ENCODE measurements at regions not wholly inside any gene's neighbourhood (a gene's known extent, or its start where the extent isn't known, plus 50 kb on each side); places are given as distances from the start of the nearest gene placed in this dataset.
"Not testable (repeated sequence)": the region's sequence is repeated elsewhere in the genome, so short reads cannot be mapped to it uniquely, and the experiment has no call there.

GRCh38 chr5:13198226-13198625, 746.3 kb downstream of the DNAH5 start:
- H3K4me2 ChIP-seq (ENCODE audit: low read length); H3K27ac ChIP-seq (ENCODE audit: low read depth, low read length); H3K4me3 ChIP-seq (ENCODE audit: low read depth, low read length); H2BK12ac ChIP-seq (ENCODE audit: low read length); H3K9me3 ChIP-seq (ENCODE audit: insufficient read depth, low read depth, low read length); H2BK120ac ChIP-seq (ENCODE audit: insufficient read depth, low read length, poor library complexity); H3K4me1 ChIP-seq (ENCODE audit: control insufficient read depth in 1 of 2, insufficient read depth in 2 of 2, low read length in 2 of 2); H3K9ac ChIP-seq (ENCODE audit: low read length); H3K27me3 ChIP-seq (ENCODE audit: insufficient read depth, low read length); H4K91ac ChIP-seq (ENCODE audit: low read depth, low read length); H2AFZ ChIP-seq (ENCODE audit: insufficient read depth, low read length, poor library complexity); H2BK5ac ChIP-seq (ENCODE audit: low read depth, low read length, poor library complexity); H3K79me1 ChIP-seq (ENCODE audit: low read length); H3K4ac ChIP-seq (ENCODE audit: low read depth, low read length); DNase-seq; H3K18ac ChIP-seq (ENCODE audit: low read length); H2AK5ac ChIP-seq (ENCODE audit: low read length); H3K36me3 ChIP-seq (ENCODE audit: control insufficient read depth in 1 of 2, insufficient read depth in 2 of 2, low read length in 2 of 2); H4K12ac ChIP-seq (ENCODE audit: low read depth, low read length); H3K79me2 ChIP-seq (ENCODE audit: control insufficient read depth, insufficient read depth, low read length, poor library complexity); H3K14ac ChIP-seq (ENCODE audit: low read length); H3K23ac ChIP-seq (ENCODE audit: low read length); H4K8ac ChIP-seq (ENCODE audit: low read depth, low read length): not testable (repeated sequence)
- WGBS (ENCODE audit: extremely low coverage, insufficient coverage, insufficient read length): no CpG with 5 or more reads among the region's 2 CpGs

- no peaks in the 10 kb centered on the region for H3K9me3 ChIP-seq (ENCODE audit: insufficient read depth, low read depth, low read length)
- no CpG with 5 or more reads among the region's 4 CpGs for whole genome bisulfite sequencing (ENCODE audit: extremely low coverage, insufficient coverage, insufficient read length)
- no peak overlapping the region for H2AK5ac ChIP-seq (ENCODE audit: low read length)
- H3K18ac ChIP-seq (ENCODE audit: low read length): no peak overlapping the region
- no peak overlapping the region for H3K4me2 ChIP-seq (ENCODE audit: low read length)
- no peak overlapping the region for H2BK5ac ChIP-seq (ENCODE audit: low read depth, low read length, poor library complexity)
- H2AFZ ChIP-seq (ENCODE audit: insufficient read depth, low read length, poor library complexity): no peak overlapping the region
- no peaks in the 10 kb centered on the region for H3K79me1 ChIP-seq (ENCODE audit: low read length)
- H3K79me2 ChIP-seq (ENCODE audit: control insufficient read depth, insufficient read depth, low read length, poor library complexity): no peaks in the 10 kb centered on the region
- H3K4me3 ChIP-seq (ENCODE audit: low read depth, low read length): no peak overlapping the region
- H3K9ac ChIP-seq (ENCODE audit: low read length): no peak overlapping the region
- no peak overlapping the region for H4K91ac ChIP-seq (ENCODE audit: low read depth, low read length)
- H3K4me1 ChIP-seq (ENCODE audit: control insufficient read depth in 1 of 2, insufficient read depth in 2 of 2, low read length in 2 of 2): no peaks in the 10 kb centered on the region
- no peak overlapping the region for H4K8ac ChIP-seq (ENCODE audit: low read depth, low read length)
- no peak for DNase-seq
- no peaks in the 10 kb centered on the region for H3K27me3 ChIP-seq (ENCODE audit: insufficient read depth, low read length)
- H2BK12ac ChIP-seq (ENCODE audit: low read length): no peak overlapping the region
- H3K14ac ChIP-seq (ENCODE audit: low read length): no peak overlapping the region
- H2BK120ac ChIP-seq (ENCODE audit: insufficient read depth, low read length, poor library complexity): no peak overlapping the region
- no peak overlapping the region for H3K27ac ChIP-seq (ENCODE audit: low read depth, low read length)
- no peak overlapping the region for H4K12ac ChIP-seq (ENCODE audit: low read depth, low read length)
- H3K23ac ChIP-seq (ENCODE audit: low read length): no peak overlapping the region
- no peaks in the 10 kb centered on the region for H3K36me3 ChIP-seq (ENCODE audit: control insufficient read depth in 1 of 2, insufficient read depth in 2 of 2, low read length in 2 of 2)
- no peak overlapping the region for H3K4ac ChIP-seq (ENCODE audit: low read depth, low read length)
Measured at GRCh38 chr5:13189532-13189931, 755.0 kb downstream of the DNAH5 start.

GRCh38 chr5:13188371-13188770, 756.1 kb downstream of the DNAH5 start:
- no peak overlapping the region for H2AK5ac ChIP-seq (ENCODE audit: low read length)
- no peak overlapping the region for H2BK12ac ChIP-seq (ENCODE audit: low read length)
- H2BK5ac ChIP-seq (ENCODE audit: low read depth, low read length, poor library complexity): no peak overlapping the region
- H3K9me3 ChIP-seq (ENCODE audit: insufficient read depth, low read depth, low read length): no peaks in the 10 kb centered on the region
- no peak overlapping the region for H3K23ac ChIP-seq (ENCODE audit: low read length)
- no peaks in the 10 kb centered on the region for H3K36me3 ChIP-seq (ENCODE audit: control insufficient read depth in 1 of 2, insufficient read depth in 2 of 2, low read length in 2 of 2)
- no peaks in the 10 kb centered on the region for H3K79me1 ChIP-seq (ENCODE audit: low read length)
- H3K18ac ChIP-seq (ENCODE audit: low read length): no peak overlapping the region
- no peak overlapping the region for H3K14ac ChIP-seq (ENCODE audit: low read length)
- no peaks in the 10 kb centered on the region for H3K27me3 ChIP-seq (ENCODE audit: insufficient read depth, low read length)
- H2BK120ac ChIP-seq (ENCODE audit: insufficient read depth, low read length, poor library complexity): no peak overlapping the region
- no peak overlapping the region for H4K12ac ChIP-seq (ENCODE audit: low read depth, low read length)
- H3K9ac ChIP-seq (ENCODE audit: low read length): no peak overlapping the region
- H3K27ac ChIP-seq (ENCODE audit: low read depth, low read length): no peak overlapping the region
- H3K79me2 ChIP-seq (ENCODE audit: control insufficient read depth, insufficient read depth, low read length, poor library complexity): no peaks in the 10 kb centered on the region
- H3K4me1 ChIP-seq (ENCODE audit: control insufficient read depth in 1 of 2, insufficient read depth in 2 of 2, low read length in 2 of 2): no peaks in the 10 kb centered on the region
- H3K4me3 ChIP-seq (ENCODE audit: low read depth, low read length): no peak overlapping the region
- no peak overlapping the region for H3K4me2 ChIP-seq (ENCODE audit: low read length)
- H2AFZ ChIP-seq (ENCODE audit: insufficient read depth, low read length, poor library complexity): no peak overlapping the region
- no peak overlapping the region for H4K91ac ChIP-seq (ENCODE audit: low read depth, low read length)
- no peak for DNase-seq
- no peak overlapping the region for H3K4ac ChIP-seq (ENCODE audit: low read depth, low read length)
- H4K8ac ChIP-seq (ENCODE audit: low read depth, low read length): no peak overlapping the region

GRCh38 chr5:13187186-13187585, 757.3 kb downstream of the DNAH5 start:
- H3K36me3 ChIP-seq (ENCODE audit: control insufficient read depth in 1 of 2, insufficient read depth in 2 of 2, low read length in 2 of 2): no peaks in the 10 kb centered on the region
- no peak overlapping the region for H4K12ac ChIP-seq (ENCODE audit: low read depth, low read length)
- no peak overlapping the region for H3K4ac ChIP-seq (ENCODE audit: low read depth, low read length)
- no peak overlapping the region for H4K8ac ChIP-seq (ENCODE audit: low read depth, low read length)
- H3K4me3 ChIP-seq (ENCODE audit: low read depth, low read length): no peak overlapping the region
- H3K14ac ChIP-seq (ENCODE audit: low read length): no peak overlapping the region
- no peak for DNase-seq
- H3K18ac ChIP-seq (ENCODE audit: low read length): no peak overlapping the region
- WGBS (ENCODE audit: extremely low coverage, insufficient coverage, insufficient read length): no CpG with 5 or more reads among the region's 5 CpGs
- no peak overlapping the region for H3K27ac ChIP-seq (ENCODE audit: low read depth, low read length)
- H3K4me2 ChIP-seq (ENCODE audit: low read length): no peak overlapping the region
- H3K79me1 ChIP-seq (ENCODE audit: low read length): no peaks in the 10 kb centered on the region
- H2AK5ac ChIP-seq (ENCODE audit: low read length): no peak overlapping the region
- H2BK5ac ChIP-seq (ENCODE audit: low read depth, low read length, poor library complexity): no peak overlapping the region
- H2BK12ac ChIP-seq (ENCODE audit: low read length): no peak overlapping the region
- H3K23ac ChIP-seq (ENCODE audit: low read length): no peak overlapping the region
- no peak overlapping the region for H4K91ac ChIP-seq (ENCODE audit: low read depth, low read length)
- no peaks in the 10 kb centered on the region for H3K4me1 ChIP-seq (ENCODE audit: control insufficient read depth in 1 of 2, insufficient read depth in 2 of 2, low read length in 2 of 2)
- H3K27me3 ChIP-seq (ENCODE audit: insufficient read depth, low read length): no peaks in the 10 kb centered on the region
- H3K79me2 ChIP-seq (ENCODE audit: control insufficient read depth, insufficient read depth, low read length, poor library complexity): no peaks in the 10 kb centered on the region
- H2BK120ac ChIP-seq (ENCODE audit: insufficient read depth, low read length, poor library complexity): no peak overlapping the region
- no peak overlapping the region for H3K9ac ChIP-seq (ENCODE audit: low read length)
- no peak overlapping the region for H2AFZ ChIP-seq (ENCODE audit: insufficient read depth, low read length, poor library complexity)
- no peaks in the 10 kb centered on the region for H3K9me3 ChIP-seq (ENCODE audit: insufficient read depth, low read depth, low read length)

- H3K79me2 ChIP-seq (ENCODE audit: control insufficient read depth, insufficient read depth, low read length, poor library complexity): no peaks in the 10 kb centered on the region
- no peaks in the 10 kb centered on the region for H3K36me3 ChIP-seq (ENCODE audit: control insufficient read depth in 1 of 2, insufficient read depth in 2 of 2, low read length in 2 of 2)
- H3K9me3 ChIP-seq (ENCODE audit: insufficient read depth, low read depth, low read length): no peaks in the 10 kb centered on the region
- no peak overlapping the region for H2AK5ac ChIP-seq (ENCODE audit: low read length)
- no peak overlapping the region for H2BK120ac ChIP-seq (ENCODE audit: insufficient read depth, low read length, poor library complexity)
- WGBS (ENCODE audit: extremely low coverage, insufficient coverage, insufficient read length): no CpG with 5 or more reads among the region's 1 CpG
- no peak overlapping the region for H2AFZ ChIP-seq (ENCODE audit: insufficient read depth, low read length, poor library complexity)
- no peak overlapping the region for H3K23ac ChIP-seq (ENCODE audit: low read length)
- H2BK12ac ChIP-seq (ENCODE audit: low read length): no peak overlapping the region
- no peak overlapping the region for H3K27ac ChIP-seq (ENCODE audit: low read depth, low read length)
- H4K12ac ChIP-seq (ENCODE audit: low read depth, low read length): no peak overlapping the region
- no peaks in the 10 kb centered on the region for H3K79me1 ChIP-seq (ENCODE audit: low read length)
- no peak overlapping the region for H3K4me3 ChIP-seq (ENCODE audit: low read depth, low read length)
- no peak overlapping the region for H4K91ac ChIP-seq (ENCODE audit: low read depth, low read length)
- no peak overlapping the region for H4K8ac ChIP-seq (ENCODE audit: low read depth, low read length)
- no peak for DNase-seq
- no peak overlapping the region for H2BK5ac ChIP-seq (ENCODE audit: low read depth, low read length, poor library complexity)
- no peaks in the 10 kb centered on the region for H3K4me1 ChIP-seq (ENCODE audit: control insufficient read depth in 1 of 2, insufficient read depth in 2 of 2, low read length in 2 of 2)
- H3K18ac ChIP-seq (ENCODE audit: low read length): no peak overlapping the region
- H3K4me2 ChIP-seq (ENCODE audit: low read length): no peak overlapping the region
- H3K27me3 ChIP-seq (ENCODE audit: insufficient read depth, low read length): no peaks in the 10 kb centered on the region
- no peak overlapping the region for H3K14ac ChIP-seq (ENCODE audit: low read length)
- no peak overlapping the region for H3K4ac ChIP-seq (ENCODE audit: low read depth, low read length)
- H3K9ac ChIP-seq (ENCODE audit: low read length): no peak overlapping the region
Measured at GRCh38 chr5:13186177-13186576, 758.3 kb downstream of the DNAH5 start.

Measured in trophoblast cell (in vitro differentiated cells and primary cell).